Fibroblast of skin of right quadriceps (primary cell): ENCODE measurements at regions not wholly inside any gene's neighbourhood (a gene's known extent, or its start where the extent isn't known, plus 50 kb on each side); places are given as distances from the start of the nearest gene placed in this dataset.
"Not testable (repeated sequence)": the region's sequence is repeated elsewhere in the genome, so short reads cannot be mapped to it uniquely, and the experiment has no call there.

ENCODE experiments used
- DNase-seq: peaks from one replicate; pipeline ENCODE4 v3.0.0-alpha.2; 2013

- no peak for DNase-seq
These were observed 176.4 kb upstream of the CHST9 start for GRCh38 chr18:27361477-27361876.

DNA sequence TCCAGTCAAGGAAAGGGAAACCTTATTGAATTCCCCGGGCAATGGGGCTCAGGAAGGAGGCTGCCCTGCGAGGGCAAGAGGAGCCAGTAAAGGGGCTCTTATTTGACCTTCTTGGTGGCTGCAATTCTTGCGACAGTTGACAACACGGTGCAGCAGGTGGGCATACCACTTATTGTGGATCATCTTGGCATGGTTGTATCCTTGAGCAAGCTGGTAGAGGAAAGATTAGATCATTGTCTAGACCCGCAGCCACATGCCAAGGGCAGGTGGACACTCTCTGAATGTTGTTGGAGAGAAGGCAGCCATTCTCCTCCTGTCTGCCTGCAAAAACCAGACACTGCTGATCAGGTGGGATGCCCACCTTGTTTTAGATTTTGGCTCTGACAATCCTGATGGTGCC lies 170.2 kb upstream of the CHST9 start:
- no peak for DNase-seq

DNA sequence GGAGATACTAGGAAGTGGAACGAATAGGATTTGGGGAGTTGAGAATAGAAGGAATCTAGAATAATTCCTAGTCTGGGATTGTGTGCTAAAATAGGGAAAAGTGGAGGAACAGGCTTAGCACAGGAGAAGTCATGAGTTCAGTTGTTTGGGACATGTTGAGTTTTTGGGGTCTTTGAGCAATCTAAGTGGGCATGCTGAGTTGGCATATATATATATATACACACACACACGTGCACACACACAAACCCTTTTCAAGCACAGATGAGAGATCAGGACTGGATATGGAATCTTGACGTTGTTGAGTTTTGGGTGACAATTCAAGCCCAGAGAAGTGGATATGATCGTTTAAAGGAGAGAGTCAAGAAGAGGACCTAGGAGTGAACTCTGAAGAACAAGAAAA lies 168.2 kb upstream of the CHST9 start:
- DNase-seq: no peak

DNA sequence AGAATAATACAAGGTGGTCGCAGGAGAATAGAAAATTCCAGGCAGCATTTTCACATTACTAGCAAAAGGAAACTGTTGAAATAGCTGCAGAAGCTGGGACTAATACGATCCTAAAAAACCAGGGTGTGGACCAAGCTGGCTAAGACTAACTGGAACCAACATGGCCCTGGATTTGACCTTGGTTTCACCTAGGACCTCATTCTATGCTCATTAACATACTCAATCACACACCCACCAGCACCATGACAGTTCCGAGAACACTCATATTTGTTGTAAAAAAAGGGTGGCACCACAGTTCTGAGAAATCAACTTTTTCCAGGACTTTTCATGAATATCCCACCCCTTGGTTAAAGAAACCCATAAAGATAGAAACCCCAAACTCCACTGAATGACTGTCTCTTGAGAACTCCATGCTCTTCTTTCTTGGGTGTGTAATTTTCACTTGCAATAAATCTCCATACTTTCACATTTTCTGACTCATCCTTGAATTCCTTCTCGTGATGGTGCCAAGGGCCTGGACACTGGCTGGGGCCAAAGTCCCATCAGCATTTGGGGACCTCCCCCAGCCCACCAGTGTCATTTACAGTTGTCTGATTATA lies 164.3 kb upstream of the CHST9 start:
- no peak for DNase-seq

GRCh38 chr18:27331606-27332005 lies 146.5 kb upstream of the CHST9 start:
- DNase-seq: no peak

DNA sequence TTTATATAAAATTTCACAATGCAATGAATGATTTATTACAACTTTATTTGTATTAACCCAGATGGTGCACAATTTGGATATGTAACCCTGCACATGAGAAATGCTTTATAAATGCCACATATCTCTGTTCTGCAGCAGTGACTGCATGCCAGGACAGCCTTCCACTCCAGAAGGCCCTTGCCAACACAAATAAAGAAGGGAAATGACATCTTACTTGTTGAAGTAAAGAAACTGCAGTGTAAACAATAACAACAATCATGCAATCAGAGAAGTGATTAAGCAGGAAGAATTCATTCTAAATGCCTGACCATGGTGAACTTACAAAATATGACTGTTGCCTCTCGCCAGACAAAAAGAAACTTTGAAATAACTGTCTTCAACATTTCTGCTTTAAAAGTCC lies 129.9 kb upstream of the CHST9 start:
- no peak for DNase-seq

DNA sequence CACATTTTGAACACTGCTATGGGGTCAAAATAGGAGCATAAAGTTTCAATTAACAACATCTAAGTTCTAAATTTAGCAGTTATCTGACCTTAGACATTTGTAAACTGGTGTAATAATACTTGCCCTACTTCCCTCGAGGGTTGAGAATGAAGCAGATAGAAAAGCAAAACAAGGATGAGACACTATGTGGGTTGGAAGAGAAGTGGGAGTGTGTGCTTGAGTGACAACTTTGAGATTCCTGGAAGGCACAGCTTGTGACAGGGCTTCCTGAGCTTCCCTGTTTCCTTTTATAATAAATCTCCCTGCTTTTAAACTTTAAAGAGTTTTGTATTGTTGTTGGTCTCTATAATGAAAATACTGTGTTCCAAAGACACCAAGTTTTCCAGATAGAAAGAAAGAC lies 128.6 kb upstream of the CHST9 start:
- no peak for DNase-seq

DNA sequence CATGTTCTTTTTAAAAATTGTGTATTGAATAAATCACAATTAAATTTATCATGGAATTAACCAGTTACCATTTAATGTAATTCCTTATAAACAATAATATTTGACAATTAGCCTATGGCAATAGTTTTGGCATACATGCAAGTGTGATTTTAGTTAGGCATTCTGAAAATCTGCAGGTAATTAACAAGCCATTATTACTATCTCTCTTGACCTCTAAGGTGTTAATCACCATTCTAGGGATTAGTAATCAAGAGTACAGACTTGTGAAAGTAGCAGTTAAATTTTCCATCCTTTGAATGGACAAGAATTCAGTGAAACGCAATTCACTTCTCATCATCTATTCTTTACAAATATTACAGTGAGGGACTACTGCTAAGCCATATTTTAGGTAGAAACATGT lies 127.7 kb upstream of the CHST9 start:
- DNase-seq: no peak

DNA sequence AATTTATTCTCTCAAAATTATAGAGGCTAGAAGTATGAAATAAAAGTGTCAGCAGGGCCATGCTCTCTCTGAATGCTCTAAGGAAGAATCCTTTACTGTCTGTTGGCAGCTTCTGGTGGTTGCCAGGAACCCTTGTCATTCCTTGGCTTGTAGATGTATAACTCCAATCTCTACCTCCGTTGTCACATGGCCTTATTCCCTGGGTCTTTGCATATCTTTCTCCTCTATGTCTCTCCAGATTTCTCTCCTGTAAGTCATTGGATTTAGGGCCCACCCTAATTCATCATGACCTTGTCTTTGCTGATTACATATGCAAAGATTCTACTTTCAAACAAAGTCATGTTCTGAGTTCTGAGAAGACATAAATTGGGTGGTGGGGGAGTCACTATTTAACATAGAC lies 127.0 kb upstream of the CHST9 start:
- DNase-seq: no peak

GRCh38 chr18:27311114-27311513 lies 126.0 kb upstream of the CHST9 start:
- DNase-seq: no peak

- no peak for DNase-seq
These were observed 116.7 kb upstream of the CHST9 start for GRCh38 chr18:27301615-27302378.

DNA sequence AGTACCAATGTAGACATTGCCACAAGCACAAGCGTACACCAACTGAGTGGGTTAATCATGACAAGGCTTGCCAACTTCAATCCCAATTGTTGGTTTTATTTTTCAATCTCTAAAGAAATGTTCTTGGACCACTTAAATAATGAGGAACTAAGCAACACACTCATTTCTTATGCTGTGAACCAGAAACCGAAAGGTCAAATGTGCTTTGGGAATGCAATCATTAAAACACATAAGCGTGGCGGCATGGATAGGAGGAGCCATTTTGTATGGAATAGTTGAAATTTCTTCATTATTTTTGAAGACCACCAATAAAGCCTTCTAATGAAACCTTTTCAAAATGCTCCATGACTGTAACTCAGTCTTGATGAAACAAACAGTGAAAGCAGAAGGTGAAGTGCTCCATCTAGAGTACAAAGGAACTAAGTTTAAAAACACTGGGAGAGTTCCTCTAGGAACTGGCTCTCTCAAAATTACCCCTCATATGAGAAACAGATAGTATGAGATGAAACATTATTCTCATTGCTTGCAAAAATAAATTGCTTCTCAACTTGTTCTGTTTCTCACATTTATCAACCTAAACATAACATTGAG lies 113.2 kb upstream of the CHST9 start:
- DNase-seq: no peak

DNA sequence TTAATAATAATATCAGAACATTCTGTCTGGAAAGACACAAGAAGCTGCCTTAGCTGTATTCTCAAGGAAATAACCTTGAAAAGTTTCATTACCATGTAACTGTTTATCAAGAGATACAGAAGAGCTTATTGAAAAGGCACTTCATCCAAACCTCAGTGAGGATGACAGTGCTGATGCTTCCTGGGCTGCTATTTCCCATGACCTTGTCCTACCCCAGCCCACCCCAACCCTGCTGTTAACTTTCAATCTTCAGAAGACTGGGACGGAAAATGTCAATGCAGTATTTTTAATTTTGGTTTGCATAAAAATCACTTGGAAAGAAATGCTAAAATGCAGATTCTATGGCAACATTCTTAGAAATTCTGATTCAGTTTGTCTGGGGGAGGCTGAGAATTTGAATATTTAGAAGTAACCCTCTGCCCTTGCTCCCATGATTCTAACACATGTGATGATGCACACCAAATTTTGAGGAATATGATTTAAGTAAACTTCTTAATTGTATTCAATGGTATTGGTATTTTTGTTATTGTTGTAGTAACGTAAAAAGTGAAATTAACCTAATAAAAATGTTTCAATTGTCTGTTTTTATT lies 101.0 kb upstream of the CHST9 start:
- not testable (repeated sequence) for DNase-seq

DNA sequence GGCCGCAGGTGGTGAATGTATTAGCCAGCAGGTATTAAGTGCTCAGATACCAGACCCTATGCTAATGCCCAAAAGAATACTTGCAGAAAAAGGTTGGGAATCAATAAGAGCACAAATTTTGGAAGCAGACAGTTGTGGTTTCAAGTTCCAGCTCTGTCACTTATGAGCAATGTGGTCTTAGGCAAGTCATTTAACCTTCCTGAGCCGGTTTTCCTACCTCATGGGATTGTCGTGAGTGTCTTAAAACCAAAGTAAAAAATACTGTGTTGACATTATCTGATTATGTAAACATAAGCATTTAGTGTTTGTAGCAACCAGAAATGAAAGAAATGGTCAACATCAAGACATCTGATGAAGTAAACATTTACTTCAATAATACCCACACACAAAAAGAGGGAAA lies 93.0 kb upstream of the CHST9 start:
- no peak for DNase-seq

DNA sequence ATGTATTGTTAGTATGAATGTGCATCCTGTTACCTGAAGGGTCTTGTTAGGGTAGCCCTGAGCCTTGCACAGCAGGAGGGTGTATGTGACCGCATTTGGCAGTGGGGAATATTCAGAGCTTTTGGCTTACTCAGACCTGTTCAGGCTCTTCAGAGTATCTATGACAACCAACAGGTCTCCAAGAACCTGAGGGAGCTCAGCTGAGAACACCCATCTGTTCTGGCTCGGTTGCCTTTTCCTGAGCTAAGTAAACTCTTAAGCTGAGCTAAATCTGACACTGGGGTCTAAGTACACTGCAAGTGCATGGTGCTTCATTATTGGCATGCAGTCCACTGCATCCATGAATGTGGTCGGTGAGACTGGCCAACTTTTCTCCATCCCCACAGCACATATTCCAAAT lies 92.4 kb upstream of the CHST9 start:
- no peak for DNase-seq

DNA sequence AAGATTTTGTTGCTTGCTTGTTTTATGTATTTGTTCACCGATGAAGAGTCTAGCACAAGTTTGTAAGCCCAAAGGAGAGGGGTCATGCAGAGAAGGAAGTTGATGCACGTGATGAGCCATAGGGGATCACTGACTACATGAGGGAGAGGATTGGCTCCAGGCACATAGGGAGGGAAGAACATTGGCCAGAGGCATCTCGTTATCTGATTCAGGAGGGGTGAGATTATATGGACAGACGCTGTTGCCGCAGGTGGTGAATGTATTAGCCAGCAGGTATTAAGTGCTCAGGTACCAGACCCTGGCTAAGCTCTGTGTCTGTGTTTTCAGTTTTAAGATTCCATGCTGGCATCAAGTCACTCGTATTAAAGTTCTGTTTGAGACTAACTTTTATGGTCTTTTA lies 91.8 kb upstream of the CHST9 start:
- no peak for DNase-seq

DNA sequence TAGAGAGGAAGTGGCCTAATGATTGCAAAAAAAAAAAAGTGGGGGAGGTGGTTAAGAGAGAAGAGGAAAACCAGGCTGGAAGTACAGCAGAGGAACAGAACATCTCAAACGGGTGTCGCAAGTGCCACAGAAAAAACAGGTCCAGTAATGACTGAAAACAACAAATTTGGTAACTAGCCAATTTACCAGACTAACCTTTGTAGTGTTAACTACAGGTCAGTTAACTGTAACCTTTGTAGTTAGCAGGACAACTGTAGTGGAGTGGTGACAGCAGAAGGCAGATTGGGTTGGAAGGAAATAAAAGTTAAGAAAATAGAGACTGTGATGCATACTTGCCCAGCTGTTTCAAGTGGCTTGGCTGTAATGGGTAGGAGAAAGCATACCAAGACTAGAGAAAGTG lies 91.4 kb upstream of the CHST9 start:
- no peak for DNase-seq

- DNase-seq: no peak
These were observed 89.8 kb upstream of the CHST9 start for GRCh38 chr18:27274901-27275300.

GRCh38 chr18:27270508-27270907 lies 85.4 kb upstream of the CHST9 start:
- DNase-seq: no peak

DNA sequence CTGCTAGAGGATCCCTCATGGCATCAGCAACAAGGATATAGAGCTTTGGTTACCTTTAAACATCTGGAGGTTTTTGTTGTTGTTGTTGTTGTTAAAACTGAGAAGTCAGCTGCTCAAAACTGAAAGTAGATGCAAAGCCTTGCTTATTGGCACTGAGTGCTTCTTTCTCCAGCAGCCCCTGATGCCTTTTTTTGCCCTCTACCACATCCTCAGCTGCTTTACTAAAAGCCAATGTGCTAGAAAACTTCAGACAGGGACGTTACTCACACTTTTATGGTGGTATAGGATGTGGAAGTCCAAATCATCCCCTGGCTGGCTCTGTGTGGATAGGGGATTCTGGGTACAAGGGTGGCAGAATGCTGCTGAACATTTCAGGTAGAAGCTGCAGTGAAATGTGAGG lies 78.3 kb upstream of the CHST9 start:
- DNase-seq: no peak

DNA sequence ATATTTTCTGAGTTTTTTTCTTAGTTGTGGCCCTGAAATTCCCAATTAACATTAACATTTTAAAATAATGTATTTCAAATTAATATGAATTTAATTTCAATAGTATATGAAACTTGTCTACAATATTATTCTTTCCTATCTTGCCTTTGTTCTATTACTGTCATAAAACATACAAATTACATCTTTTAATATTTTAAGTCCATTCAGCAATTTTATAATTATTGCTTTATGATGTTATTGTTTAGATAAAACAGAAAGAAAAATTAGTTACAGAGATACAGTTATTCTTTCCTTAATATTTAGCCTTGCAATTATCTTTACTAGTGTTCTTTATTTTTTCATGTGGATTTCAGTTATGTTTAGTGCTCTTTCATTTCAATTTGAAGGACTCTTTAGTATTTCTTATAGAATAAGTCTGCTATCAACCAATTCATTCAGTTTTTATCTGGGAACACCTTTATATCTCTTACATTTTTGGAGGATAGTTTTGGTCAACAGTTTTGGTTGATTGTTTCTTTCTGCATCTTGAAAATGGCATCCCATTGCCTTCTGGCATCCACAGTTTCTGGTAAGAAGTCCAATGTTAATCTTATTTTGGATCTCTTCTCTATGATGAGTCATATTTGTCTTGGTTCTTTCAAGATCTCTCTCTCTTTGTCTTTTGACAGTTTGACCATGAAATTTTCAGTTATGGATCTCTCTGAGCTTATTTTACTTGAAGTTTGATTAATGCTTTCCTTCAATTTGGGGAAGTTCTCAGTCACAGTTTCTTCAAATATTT lies 76.9 kb upstream of the CHST9 start:
- no peak for DNase-seq

GRCh38 chr18:27253571-27253970 lies 68.5 kb upstream of the CHST9 start:
- no peak for DNase-seq

GRCh38 chr18:27250471-27250870 lies 65.4 kb upstream of the CHST9 start:
- no peak for DNase-seq
